Liver (tissue), 8 donors: ENCODE measurements at regions not wholly inside any gene's neighbourhood (a gene's known extent, or its start where the extent isn't known, plus 50 kb on each side); places are given as distances from the start of the nearest gene placed in this dataset.

Experiments used
- DNase-seq: peaks from one replicate; pipeline ENCODE4 v3.0.0-alpha.2; 2017; ENCODE audit warnings: low spot score
- H3K27ac ChIP-seq, 2 donors: one replicate each; pipeline ENCODE4 v1.7.0; 2013; ENCODE audit warnings: inconsistent platforms in 2 of 2, low read length in 2 of 2, control low read depth in 1 of 2, low read depth in 1 of 2, mild to moderate bottlenecking in 1 of 2
- H3K27me3 ChIP-seq, 4 donors: one replicate each; pipeline versions ENCODE4 v1.6.1 to v1.7.0; 2013; ENCODE audit warnings: low read length in 3 of 4, inconsistent platforms in 1 of 4, mild to moderate bottlenecking in 1 of 4, moderate library complexity in 1 of 4; ENCODE audit not compliant: control insufficient read depth in 4 of 4, insufficient read depth in 4 of 4
- H3K36me3 ChIP-seq, 4 donors: one replicate each; pipeline versions ENCODE4 v1.6.1 to v1.7.0; 2013; ENCODE audit warnings: low read length in 3 of 4, mild to moderate bottlenecking in 3 of 4, low read depth in 1 of 4, moderate library complexity in 1 of 4; ENCODE audit not compliant: control insufficient read depth in 4 of 4, insufficient read depth in 3 of 4
- H3K4me1 ChIP-seq, 4 donors: one replicate each; pipeline versions ENCODE4 v1.6.1 to v1.7.0; 2013; ENCODE audit warnings: low read length in 3 of 4, mild to moderate bottlenecking in 3 of 4, moderate library complexity in 1 of 4; ENCODE audit not compliant: control insufficient read depth in 4 of 4, insufficient read depth in 4 of 4
- H3K4me3 ChIP-seq, 3 donors: one replicate each; pipeline versions ENCODE4 v1.6.1 to v1.7.0; 2013; ENCODE audit warnings: low read length in 3 of 3, control low read depth in 1 of 3, low read depth in 1 of 3, mild to moderate bottlenecking in 1 of 3
- H3K9ac ChIP-seq, 2 donors: one replicate each; pipeline ENCODE4 v1.7.0; 2013; ENCODE audit warnings: low read length in 2 of 2, mild to moderate bottlenecking in 2 of 2, moderate library complexity in 2 of 2, control low read depth in 1 of 2, low read depth in 1 of 2
- H3K9me3 ChIP-seq, 4 donors: one replicate each; pipeline versions ENCODE4 v1.6.1 to v1.7.0; 2013; ENCODE audit warnings: low read length in 3 of 4; ENCODE audit not compliant: control insufficient read depth in 4 of 4
- ATF3 ChIP-seq: IDR thresholded peaks from 2 replicates; pipeline ENCODE4 v1.6.1; 2016; ENCODE audit warnings: antibody characterized with exemption
- CTCF ChIP-seq: fragments of 150-350 bp; IDR thresholded peaks from 2 replicates; pipeline ENCODE4 v1.5.1; 2017; ENCODE audit warnings: improper control_type of control experiment, low read depth, low read length; ENCODE audit not compliant: missing input control
- EGR1 ChIP-seq, 2 donors: IDR thresholded peaks; 2 replicates each; pipeline ENCODE4 v1.6.1; 2016 to 2018; ENCODE audit warnings: antibody characterized with exemption in 2 of 2, low read depth in 2 of 2
- FOXA1 ChIP-seq: IDR thresholded peaks from 2 replicates; pipeline ENCODE4 v1.6.1; 2016; ENCODE audit warnings: antibody characterized with exemption
- FOXA2 ChIP-seq: IDR thresholded peaks from 2 replicates; pipeline ENCODE4 v1.6.1; 2016; ENCODE audit warnings: antibody characterized with exemption
- GABPA ChIP-seq, 2 donors: IDR thresholded peaks in 1 of 2; conservative IDR thresholded peaks in 1 of 2; 2 replicates each; pipeline ENCODE4 v1.6.1; 2016; ENCODE audit warnings: antibody characterized with exemption in 2 of 2, mild to moderate bottlenecking in 1 of 2, moderate library complexity in 1 of 2
- HNF4A ChIP-seq, 2 donors: conservative IDR thresholded peaks; 2 replicates each; pipeline ENCODE4 v1.6.1; 2016; ENCODE audit warnings: antibody characterized with exemption in 2 of 2, mild to moderate bottlenecking in 2 of 2
- HNF4G ChIP-seq: IDR thresholded peaks from 2 replicates; pipeline ENCODE4 v1.6.1; 2016; ENCODE audit warnings: antibody characterized with exemption
- JUND ChIP-seq, 2 donors: IDR thresholded peaks; 2 replicates each; pipeline ENCODE4 v1.6.1; 2016; ENCODE audit warnings: antibody characterized with exemption in 2 of 2
- MAX ChIP-seq: IDR thresholded peaks from 2 replicates; pipeline ENCODE4 v1.6.1; 2016; ENCODE audit warnings: antibody characterized with exemption
- NR2F2 ChIP-seq: IDR thresholded peaks from 2 replicates; pipeline ENCODE4 v1.6.1; 2016; ENCODE audit warnings: antibody characterized with exemption
- RAD21 ChIP-seq, 2 donors: IDR thresholded peaks; 2 replicates each; pipeline ENCODE4 v1.6.1; 2016; ENCODE audit warnings: antibody characterized with exemption in 2 of 2, mild to moderate bottlenecking in 2 of 2
- REST ChIP-seq: IDR thresholded peaks from 2 replicates; pipeline ENCODE4 v1.6.1; 2016; ENCODE audit warnings: antibody characterized with exemption, mild to moderate bottlenecking
- RXRA ChIP-seq, 2 donors: IDR thresholded peaks; 2 replicates each; pipeline ENCODE4 v1.6.1; 2017 to 2018; ENCODE audit warnings: antibody characterized with exemption in 2 of 2, mild to moderate bottlenecking in 1 of 2
- SP1 ChIP-seq: IDR thresholded peaks from 2 replicates; pipeline ENCODE4 v1.6.1; 2018; ENCODE audit warnings: antibody characterized with exemption, mild to moderate bottlenecking
- TAF1 ChIP-seq: conservative IDR thresholded peaks from 2 replicates; pipeline ENCODE4 v1.6.1; 2016; ENCODE audit warnings: antibody characterized with exemption, mild to moderate bottlenecking
- YY1 ChIP-seq: IDR thresholded peaks from 2 replicates; pipeline ENCODE4 v1.6.1; 2016; ENCODE audit warnings: antibody characterized with exemption, mild to moderate bottlenecking
- WGBS: extraction: QIAGEN DNeasy Blood & Tissue Kit; methylation state at CpG from one replicate; pipeline ENCODE4 v1.1.7; 2013; 5-methylcytosine and 5-hydroxymethylcytosine counted together
- TF ChIP-seq, protein P1 (sequence below): IDR thresholded peaks from 2 replicates; pipeline ENCODE4 v1.6.1; 2016; ENCODE audit warnings: antibody characterized with exemption
- donor health status: healthy.
- donor health status: healthy.
- donor health status: healthy.
- donor health status: healthy.
- donor health status: healthy.

GRCh38 chr2:194086129-194086528, 1570.9 kb upstream of the SLC39A10 start:
- Histone ChIP-seq H3K9me3 (peaks cover 0 to 10% (median 3%) of the 10 kb centered on the region in 4 donors), H3K27ac (no peak overlapping the region), H3K36me3 (no peaks in the 10 kb centered on the region), H3K27me3 (peaks cover 0 to 3% (median 0%) of the 10 kb centered on the region in 4 donors), H3K4me1 (no peaks in the 10 kb centered on the region), H3K9ac (no peak overlapping the region), H3K4me3 (no peak overlapping the region)
- DNase-seq, result no peak
- TF ChIP-seq FOXA2 (no peak), EGR1 (IDR thresholded peaks at IDR 0.05; ENCODE audit: low read depth in 2 of 2) (no peak), YY1 (no peak), REST (no peak), GABPA (IDR thresholded peaks at IDR 0.05 in 1 of 2, conservative IDR thresholded peaks at IDR 0.05 in 1 of 2) (no peak), ATF3 (no peak), NR2F2 (no peak), MAX (no peak), FOXA1 (no peak), SP1 (no peak), RAD21 (IDR thresholded peaks at IDR 0.05) (no peak), HNF4G (no peak), CTCF (no peak), TAF1 (no peak), RXRA (IDR thresholded peaks at IDR 0.05) (no peak), JUND (IDR thresholded peaks at IDR 0.05) (no peak), HNF4A (conservative IDR thresholded peaks at IDR 0.05) (no peak)
- TF ChIP-seq, protein P1, sequence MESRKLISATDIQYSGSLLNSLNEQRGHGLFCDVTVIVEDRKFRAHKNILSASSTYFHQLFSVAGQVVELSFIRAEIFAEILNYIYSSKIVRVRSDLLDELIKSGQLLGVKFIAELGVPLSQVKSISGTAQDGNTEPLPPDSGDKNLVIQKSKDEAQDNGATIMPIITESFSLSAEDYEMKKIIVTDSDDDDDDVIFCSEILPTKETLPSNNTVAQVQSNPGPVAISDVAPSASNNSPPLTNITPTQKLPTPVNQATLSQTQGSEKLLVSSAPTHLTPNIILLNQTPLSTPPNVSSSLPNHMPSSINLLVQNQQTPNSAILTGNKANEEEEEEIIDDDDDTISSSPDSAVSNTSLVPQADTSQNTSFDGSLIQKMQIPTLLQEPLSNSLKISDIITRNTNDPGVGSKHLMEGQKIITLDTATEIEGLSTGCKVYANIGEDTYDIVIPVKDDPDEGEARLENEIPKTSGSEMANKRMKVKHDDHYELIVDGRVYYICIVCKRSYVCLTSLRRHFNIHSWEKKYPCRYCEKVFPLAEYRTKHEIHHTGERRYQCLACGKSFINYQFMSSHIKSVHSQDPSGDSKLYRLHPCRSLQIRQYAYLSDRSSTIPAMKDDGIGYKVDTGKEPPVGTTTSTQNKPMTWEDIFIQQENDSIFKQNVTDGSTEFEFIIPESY, result no peak
- 24% methylated on average over 1 of the region's 1 CpG for WGBS
